ENCODE measurements at regions not wholly inside any gene's neighbourhood (a gene's known extent, or its start where the extent isn't known, plus 50 kb on each side); places are given as distances from the start of the nearest gene placed in this dataset.

DNA sequence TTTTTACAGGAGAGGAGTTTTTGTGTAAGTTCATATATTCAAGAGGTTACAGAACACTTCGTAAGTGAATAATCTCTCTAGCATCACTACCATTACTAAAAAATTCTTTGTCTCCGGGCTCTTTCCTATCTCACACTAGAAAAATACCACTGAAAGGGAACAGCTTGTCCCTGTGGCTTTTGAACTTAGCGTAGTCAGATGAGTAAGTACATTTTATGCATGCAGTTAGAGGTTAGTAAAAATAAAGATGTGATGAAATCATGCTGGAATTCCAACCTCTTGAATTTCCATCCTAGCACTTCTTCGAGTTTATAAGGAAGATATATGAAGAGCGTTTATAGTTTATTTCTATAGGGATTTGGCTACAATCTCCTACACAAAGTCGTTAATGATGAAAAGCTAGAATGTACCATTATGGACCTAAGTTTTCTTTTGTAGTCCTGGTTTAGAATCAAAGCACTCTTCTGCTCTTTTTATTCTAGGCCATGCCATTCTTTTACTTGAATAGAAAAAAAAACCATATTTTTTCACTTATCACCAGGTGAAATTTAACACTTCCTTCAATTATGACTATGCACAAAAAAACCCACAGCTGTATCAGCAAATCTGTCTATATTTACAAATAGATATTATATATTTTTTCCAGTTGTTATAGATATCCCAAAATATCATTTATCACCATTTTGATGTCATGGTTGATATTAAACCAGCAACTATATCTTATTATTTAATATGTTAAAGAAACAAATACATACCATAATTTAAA is 139.9 kb upstream of the PCDH9 start:
- FAIRE-seq (no peak), DNase-seq (no peak)
- Histone ChIP-seq H3K4me3 (ENCODE audit: low read depth in 1 of 3, low read length in 3 of 3) (no peak overlapping the region), H3K27me3 (ENCODE audit: control insufficient read depth in 3 of 3, insufficient read depth in 3 of 3, low read length in 3 of 3) (no peaks in the 10 kb centered on the region), H3K36me3 (ENCODE audit: control insufficient read depth in 3 of 3, insufficient read depth in 2 of 3, low read depth in 1 of 3, low read length in 3 of 3) (no peaks in the 10 kb centered on the region), H3K9me3 (ENCODE audit: control insufficient read depth in 2 of 2, insufficient read depth in 1 of 2, low read depth in 1 of 2, low read length in 1 of 2) (no peaks in the 10 kb centered on the region), H3K27ac (ENCODE audit: low read depth in 1 of 3, low read length in 2 of 3) (no peak overlapping the region), H3K4me1 (ENCODE audit: control insufficient read depth in 3 of 3, insufficient read depth in 2 of 3, low read depth in 1 of 3, low read length in 2 of 3) (no peaks in the 10 kb centered on the region)
- 63 to 77% (median 67%) methylated on average over 6 of the region's 6 CpGs for WGBS, 3 donors

DNA sequence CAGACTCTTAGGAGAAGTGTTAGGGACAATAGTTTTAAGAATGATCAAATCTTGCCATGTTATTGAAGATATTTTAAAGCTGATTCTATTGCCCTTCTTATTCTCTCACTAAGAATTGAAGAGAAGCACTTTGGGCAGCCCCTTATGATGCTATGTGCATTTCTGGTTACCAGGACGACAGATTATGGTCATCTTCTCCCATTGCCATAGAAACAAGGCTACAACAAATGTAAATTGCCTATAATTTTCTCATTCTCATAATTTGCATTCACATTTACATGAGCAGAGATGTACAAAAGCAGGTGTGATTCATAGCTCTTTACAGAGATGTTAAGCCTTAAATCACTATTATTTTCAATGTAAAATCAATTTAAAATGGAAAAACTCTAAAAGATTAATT is 137.3 kb upstream of the PCDH9 start:
- no peak overlapping the region for H3K4me3 ChIP-seq (ENCODE audit: low read depth in 1 of 3, low read length in 3 of 3)
- DNase-seq (no peak), FAIRE-seq (no peak)
- no peaks in the 10 kb centered on the region for H3K9me3 ChIP-seq (ENCODE audit: control insufficient read depth in 2 of 2, insufficient read depth in 1 of 2, low read depth in 1 of 2, low read length in 1 of 2)
- H3K36me3 ChIP-seq (ENCODE audit: control insufficient read depth in 3 of 3, insufficient read depth in 2 of 3, low read depth in 1 of 3, low read length in 3 of 3) = no peaks in the 10 kb centered on the region
- H3K27ac ChIP-seq (ENCODE audit: low read depth in 1 of 3, low read length in 2 of 3) = no peak overlapping the region
- no peaks in the 10 kb centered on the region for H3K4me1 ChIP-seq (ENCODE audit: control insufficient read depth in 3 of 3, insufficient read depth in 2 of 3, low read depth in 1 of 3, low read length in 2 of 3)
- 21 to 54% (median 24%) methylated on average over 1 of the region's 1 CpG for WGBS, 3 donors
- no peaks in the 10 kb centered on the region for H3K27me3 ChIP-seq (ENCODE audit: control insufficient read depth in 3 of 3, insufficient read depth in 3 of 3, low read length in 3 of 3)

DNA sequence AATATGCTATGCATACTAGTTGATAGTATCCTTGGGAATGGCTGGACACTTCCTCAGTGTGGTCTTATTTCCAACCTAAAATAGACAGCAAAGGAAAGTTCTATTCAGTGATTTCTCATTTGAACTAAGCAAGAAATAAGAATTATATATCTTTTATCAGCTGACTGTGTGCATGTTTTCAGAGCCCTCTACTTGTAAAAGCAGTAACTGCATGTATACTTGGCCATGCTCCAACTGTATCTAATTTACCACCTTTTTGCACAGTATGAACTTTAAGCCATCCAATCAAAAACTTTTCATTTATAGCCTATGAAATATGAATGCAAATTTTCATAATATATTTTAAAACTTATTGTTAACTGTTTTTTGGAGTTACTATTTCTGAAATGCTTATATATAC is 136.4 kb upstream of the PCDH9 start:
- no peak overlapping the region for H3K27ac ChIP-seq (ENCODE audit: low read depth in 1 of 3, low read length in 2 of 3)
- no peaks in the 10 kb centered on the region for H3K36me3 ChIP-seq (ENCODE audit: control insufficient read depth in 3 of 3, insufficient read depth in 2 of 3, low read depth in 1 of 3, low read length in 3 of 3)
- DNase-seq = no peak
- H3K4me3 ChIP-seq (ENCODE audit: low read depth in 1 of 3, low read length in 3 of 3) = no peak overlapping the region
- H3K4me1 ChIP-seq (ENCODE audit: control insufficient read depth in 3 of 3, insufficient read depth in 2 of 3, low read depth in 1 of 3, low read length in 2 of 3) = no peaks in the 10 kb centered on the region
- H3K27me3 ChIP-seq (ENCODE audit: control insufficient read depth in 3 of 3, insufficient read depth in 3 of 3, low read length in 3 of 3) = no peaks in the 10 kb centered on the region
- H3K9me3 ChIP-seq (ENCODE audit: control insufficient read depth in 2 of 2, insufficient read depth in 1 of 2, low read depth in 1 of 2, low read length in 1 of 2) = no peaks in the 10 kb centered on the region
- FAIRE-seq = no peak

DNA sequence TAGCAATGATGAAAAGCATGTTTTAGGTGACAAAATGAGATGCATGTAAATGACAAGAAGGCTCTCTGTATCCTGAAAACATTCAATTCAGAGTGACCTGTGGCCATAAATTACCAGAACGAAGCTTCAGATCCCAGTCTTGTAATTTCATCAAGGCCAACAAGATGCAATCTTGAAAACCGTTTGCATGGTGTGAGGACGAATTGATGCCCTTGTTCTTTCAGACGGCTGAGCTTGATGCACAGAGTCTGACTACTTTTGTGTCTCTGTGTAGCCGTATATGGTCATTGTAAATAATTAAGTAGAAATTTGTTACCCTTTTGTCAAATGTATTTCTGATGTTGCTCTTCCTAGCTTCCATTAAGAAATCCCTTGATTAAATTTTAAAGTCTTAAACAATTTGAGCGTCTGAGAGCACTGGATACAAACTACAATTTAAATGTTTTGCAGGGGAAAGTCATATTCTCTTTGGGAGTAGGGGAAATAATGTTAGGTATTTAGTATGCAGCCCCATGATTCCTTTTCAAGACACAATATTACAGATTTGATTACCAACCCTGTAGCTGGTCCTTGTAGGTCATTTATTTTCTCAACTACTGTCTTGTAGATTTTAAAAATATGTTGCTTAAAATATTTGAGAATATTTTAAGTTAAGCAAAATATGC is 125.8 kb upstream of the PCDH9 start:
- FAIRE-seq = no peak
- H3K4me1 ChIP-seq (ENCODE audit: control insufficient read depth in 3 of 3, insufficient read depth in 2 of 3, low read depth in 1 of 3, low read length in 2 of 3) = no peaks in the 10 kb centered on the region
- 55 to 73% (median 57%) methylated on average over 6 of the region's 6 CpGs for WGBS, 3 donors
- no peak for DNase-seq
- no peak overlapping the region for H3K27ac ChIP-seq (ENCODE audit: low read depth in 1 of 3, low read length in 2 of 3)
- H3K36me3 ChIP-seq (ENCODE audit: control insufficient read depth in 3 of 3, insufficient read depth in 2 of 3, low read depth in 1 of 3, low read length in 3 of 3) = no peaks in the 10 kb centered on the region
- H3K4me3 ChIP-seq (ENCODE audit: low read depth in 1 of 3, low read length in 3 of 3) = no peak overlapping the region
- H3K9me3 ChIP-seq (ENCODE audit: control insufficient read depth in 2 of 2, insufficient read depth in 1 of 2, low read depth in 1 of 2, low read length in 1 of 2) = no peaks in the 10 kb centered on the region
- no peaks in the 10 kb centered on the region for H3K27me3 ChIP-seq (ENCODE audit: control insufficient read depth in 3 of 3, insufficient read depth in 3 of 3, low read length in 3 of 3)

DNA sequence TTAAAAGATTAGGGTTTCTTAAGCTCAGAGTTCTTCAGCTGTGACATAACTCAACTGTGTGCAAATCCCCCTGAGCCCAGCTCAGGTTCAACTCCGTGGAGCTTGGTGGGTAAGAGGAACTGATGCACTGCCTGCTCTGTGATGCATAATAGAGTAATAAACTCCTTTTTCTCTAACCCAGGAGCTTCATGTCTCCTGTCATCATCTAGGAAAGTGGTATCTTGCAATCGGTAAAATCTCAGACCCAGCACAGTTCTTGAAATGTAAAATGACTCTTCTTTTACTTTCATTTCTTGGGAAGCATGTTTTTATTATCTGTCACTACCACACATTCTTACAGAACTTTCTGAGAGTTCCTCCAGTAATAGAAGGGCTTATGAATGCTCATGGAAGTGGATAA is 123.8 kb upstream of the PCDH9 start:
- no peak overlapping the region for H3K27ac ChIP-seq (ENCODE audit: low read depth in 1 of 3, low read length in 2 of 3)
- no peak overlapping the region for H3K4me3 ChIP-seq (ENCODE audit: low read depth in 1 of 3, low read length in 3 of 3)
- H3K36me3 ChIP-seq (ENCODE audit: control insufficient read depth in 3 of 3, insufficient read depth in 2 of 3, low read depth in 1 of 3, low read length in 3 of 3) = no peaks in the 10 kb centered on the region
- no peaks in the 10 kb centered on the region for H3K27me3 ChIP-seq (ENCODE audit: control insufficient read depth in 3 of 3, insufficient read depth in 3 of 3, low read length in 3 of 3)
- H3K4me1 ChIP-seq (ENCODE audit: control insufficient read depth in 3 of 3, insufficient read depth in 2 of 3, low read depth in 1 of 3, low read length in 2 of 3) = no peaks in the 10 kb centered on the region
- H3K9me3 ChIP-seq (ENCODE audit: control insufficient read depth in 2 of 2, insufficient read depth in 1 of 2, low read depth in 1 of 2, low read length in 1 of 2) = no peaks in the 10 kb centered on the region
- 42 to 46% (median 43%) methylated on average over 2 of the region's 2 CpGs for WGBS, 3 donors
- DNase-seq (no peak), FAIRE-seq (no peak)

DNA sequence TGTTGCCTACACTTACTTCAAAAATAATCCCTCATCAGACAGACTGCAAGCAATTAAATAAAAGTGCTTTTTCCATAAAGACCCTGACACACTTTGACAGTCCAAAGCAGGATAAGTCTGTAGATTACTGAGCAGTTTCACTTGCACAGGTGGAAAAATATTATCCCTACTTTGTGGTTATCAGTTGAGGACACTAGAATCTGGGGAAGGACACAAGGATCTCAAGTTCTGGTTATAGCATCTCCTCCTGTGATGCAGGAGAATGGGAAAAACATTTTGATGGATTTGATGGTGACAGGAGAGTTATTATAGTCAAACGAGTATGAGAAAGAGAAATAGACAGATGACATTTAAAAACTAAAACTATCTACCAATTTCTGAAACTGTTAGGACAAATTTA is 122.9 kb upstream of the PCDH9 start:
- WGBS, 3 donors = 37 to 62% (median 57%) methylated on average over 1 of the region's 1 CpG
- Histone ChIP-seq H3K27ac (ENCODE audit: low read depth in 1 of 3, low read length in 2 of 3) (no peak overlapping the region), H3K27me3 (ENCODE audit: control insufficient read depth in 3 of 3, insufficient read depth in 3 of 3, low read length in 3 of 3) (no peaks in the 10 kb centered on the region), H3K36me3 (ENCODE audit: control insufficient read depth in 3 of 3, insufficient read depth in 2 of 3, low read depth in 1 of 3, low read length in 3 of 3) (no peaks in the 10 kb centered on the region), H3K4me3 (ENCODE audit: low read depth in 1 of 3, low read length in 3 of 3) (no peak overlapping the region), H3K9me3 (ENCODE audit: control insufficient read depth in 2 of 2, insufficient read depth in 1 of 2, low read depth in 1 of 2, low read length in 1 of 2) (no peaks in the 10 kb centered on the region), H3K4me1 (ENCODE audit: control insufficient read depth in 3 of 3, insufficient read depth in 2 of 3, low read depth in 1 of 3, low read length in 2 of 3) (no peaks in the 10 kb centered on the region)
- FAIRE-seq (no peak), DNase-seq (no peak)

DNA sequence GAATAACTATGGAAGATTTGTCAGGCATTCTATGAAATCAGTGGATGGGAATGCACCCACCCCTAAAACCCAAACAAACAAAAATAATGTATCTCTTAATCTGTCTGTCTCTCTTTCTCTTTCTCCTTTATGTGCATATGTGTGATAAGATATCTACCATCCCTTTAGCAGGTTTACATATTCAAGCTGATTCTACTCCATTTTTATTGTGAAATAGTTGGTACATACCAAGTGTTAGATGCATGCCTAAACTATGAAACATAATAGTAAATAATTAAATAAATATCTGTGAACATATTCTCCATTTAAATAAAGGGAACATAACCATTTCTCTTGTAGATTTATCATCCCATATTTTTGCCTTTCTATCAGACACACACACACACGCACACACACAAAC is 121.8 kb upstream of the PCDH9 start:
- 84 to 94% (median 91%) methylated on average over 1 of the region's 1 CpG for WGBS, 3 donors

DNA sequence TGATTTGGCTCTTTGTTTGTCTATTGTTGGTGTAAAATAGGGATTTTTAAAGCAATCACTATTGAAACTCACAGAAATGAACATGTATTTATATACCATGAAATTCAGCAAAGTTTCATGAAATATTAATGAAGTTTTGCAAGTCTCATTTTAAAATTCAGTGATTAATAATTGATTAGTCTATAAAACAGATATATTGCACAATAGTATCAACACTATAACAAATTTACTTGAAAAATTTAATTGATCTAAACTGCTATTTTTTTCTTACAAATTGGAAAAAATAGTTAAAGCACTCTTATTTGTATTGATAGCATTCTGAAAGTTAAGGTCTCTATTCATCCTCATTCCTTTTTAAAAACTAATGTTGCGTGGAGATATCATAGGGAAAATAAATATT is 121.0 kb upstream of the PCDH9 start:
- WGBS, 3 donors = 84 to 95% (median 93%) methylated on average over 1 of the region's 1 CpG
- DNase-seq = no peak
- no peak overlapping the region for H3K27ac ChIP-seq (ENCODE audit: low read depth in 1 of 3, low read length in 2 of 3)
- no peaks in the 10 kb centered on the region for H3K36me3 ChIP-seq (ENCODE audit: control insufficient read depth in 3 of 3, insufficient read depth in 2 of 3, low read depth in 1 of 3, low read length in 3 of 3)
- H3K27me3 ChIP-seq (ENCODE audit: control insufficient read depth in 3 of 3, insufficient read depth in 3 of 3, low read length in 3 of 3) = no peaks in the 10 kb centered on the region
- no peak for FAIRE-seq
- no peaks in the 10 kb centered on the region for H3K4me1 ChIP-seq (ENCODE audit: control insufficient read depth in 3 of 3, insufficient read depth in 2 of 3, low read depth in 1 of 3, low read length in 2 of 3)
- no peaks in the 10 kb centered on the region for H3K9me3 ChIP-seq (ENCODE audit: control insufficient read depth in 2 of 2, insufficient read depth in 1 of 2, low read depth in 1 of 2, low read length in 1 of 2)
- no peak overlapping the region for H3K4me3 ChIP-seq (ENCODE audit: low read depth in 1 of 3, low read length in 3 of 3)

More for the DNA sequence above, 121.8 kb upstream of the PCDH9 start:
- DNase-seq (no peak), FAIRE-seq (no peak)
- Histone ChIP-seq H3K27ac (ENCODE audit: low read depth in 1 of 3, low read length in 2 of 3) (no peak overlapping the region), H3K4me1 (ENCODE audit: control insufficient read depth in 3 of 3, insufficient read depth in 2 of 3, low read depth in 1 of 3, low read length in 2 of 3) (no peaks in the 10 kb centered on the region), H3K36me3 (ENCODE audit: control insufficient read depth in 3 of 3, insufficient read depth in 2 of 3, low read depth in 1 of 3, low read length in 3 of 3) (no peaks in the 10 kb centered on the region), H3K4me3 (ENCODE audit: low read depth in 1 of 3, low read length in 3 of 3) (no peak overlapping the region), H3K9me3 (ENCODE audit: control insufficient read depth in 2 of 2, insufficient read depth in 1 of 2, low read depth in 1 of 2, low read length in 1 of 2) (no peaks in the 10 kb centered on the region), H3K27me3 (ENCODE audit: control insufficient read depth in 3 of 3, insufficient read depth in 3 of 3, low read length in 3 of 3) (no peaks in the 10 kb centered on the region)

DNA sequence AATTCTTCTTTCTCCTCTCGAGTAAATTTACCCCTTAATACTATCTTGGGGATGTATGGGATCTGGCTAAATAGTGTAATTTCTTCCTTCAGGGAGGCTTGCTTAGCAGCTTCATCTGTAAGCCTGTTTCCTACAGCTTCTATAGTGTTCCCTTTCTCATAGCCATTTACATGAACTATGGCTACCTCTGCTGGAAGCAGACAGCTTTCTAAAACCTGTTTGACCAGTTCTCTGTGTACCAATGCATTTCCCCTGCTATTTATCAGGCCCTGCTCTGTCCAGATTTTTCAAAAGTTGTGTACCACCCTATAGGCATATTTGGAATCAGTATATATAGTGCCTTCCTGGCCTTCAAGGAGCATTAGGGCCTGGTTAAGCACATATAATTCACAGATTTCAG is 113.6 kb upstream of the PCDH9 start:
- Histone ChIP-seq H3K27ac (ENCODE audit: low read depth in 1 of 3, low read length in 2 of 3) (no peak overlapping the region), H3K4me3 (ENCODE audit: low read depth in 1 of 3, low read length in 3 of 3) (no peak overlapping the region), H3K36me3 (ENCODE audit: control insufficient read depth in 3 of 3, insufficient read depth in 2 of 3, low read depth in 1 of 3, low read length in 3 of 3) (no peaks in the 10 kb centered on the region), H3K27me3 (ENCODE audit: control insufficient read depth in 3 of 3, insufficient read depth in 3 of 3, low read length in 3 of 3) (no peaks in the 10 kb centered on the region), H3K9me3 (ENCODE audit: control insufficient read depth in 2 of 2, insufficient read depth in 1 of 2, low read depth in 1 of 2, low read length in 1 of 2) (no peaks in the 10 kb centered on the region), H3K4me1 (ENCODE audit: control insufficient read depth in 3 of 3, insufficient read depth in 2 of 3, low read depth in 1 of 3, low read length in 2 of 3) (no peaks in the 10 kb centered on the region)
- WGBS, 3 donors = 56 to 69% (median 65%) methylated on average over 1 of the region's 1 CpG
- FAIRE-seq (no peak), DNase-seq (no peak)
